ENCODE measurements at regions not wholly inside any gene's neighbourhood (a gene's known extent, or its start where the extent isn't known, plus 50 kb on each side); places are given as distances from the start of the nearest gene placed in this dataset.

- DNase-seq: no peak
Observed at GRCh38 chrX:9318213-9318612, 146.6 kb upstream of the TBL1X start.

- no peak for DNase-seq
Observed at GRCh38 chrX:9318766-9319165, 146.1 kb upstream of the TBL1X start.

GRCh38 chrX:9320940-9321339 lies 143.9 kb upstream of the TBL1X start:
- DNase-seq: no peak

DNA sequence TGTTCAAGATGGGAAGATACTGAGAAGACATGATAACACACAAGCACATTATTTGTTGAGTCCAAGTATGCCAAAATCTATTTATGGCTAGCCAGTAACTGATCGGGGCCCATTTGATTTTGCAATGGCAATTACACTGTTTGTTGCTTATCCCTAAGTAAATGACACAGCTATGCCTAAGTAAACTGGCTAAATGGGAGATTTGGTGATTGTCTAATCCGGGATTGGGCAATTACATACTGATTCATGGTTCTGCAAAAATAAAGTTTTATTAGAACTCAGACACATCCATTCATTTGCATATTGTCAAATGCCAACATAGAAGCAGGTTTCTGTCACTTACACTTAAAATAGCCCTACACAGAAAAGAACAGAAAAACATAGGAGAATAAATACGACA lies 140.2 kb upstream of the TBL1X start:
- DNase-seq: no peak

GRCh38 chrX:9326369-9326768 lies 138.5 kb upstream of the TBL1X start:
- no peak for DNase-seq

DNA sequence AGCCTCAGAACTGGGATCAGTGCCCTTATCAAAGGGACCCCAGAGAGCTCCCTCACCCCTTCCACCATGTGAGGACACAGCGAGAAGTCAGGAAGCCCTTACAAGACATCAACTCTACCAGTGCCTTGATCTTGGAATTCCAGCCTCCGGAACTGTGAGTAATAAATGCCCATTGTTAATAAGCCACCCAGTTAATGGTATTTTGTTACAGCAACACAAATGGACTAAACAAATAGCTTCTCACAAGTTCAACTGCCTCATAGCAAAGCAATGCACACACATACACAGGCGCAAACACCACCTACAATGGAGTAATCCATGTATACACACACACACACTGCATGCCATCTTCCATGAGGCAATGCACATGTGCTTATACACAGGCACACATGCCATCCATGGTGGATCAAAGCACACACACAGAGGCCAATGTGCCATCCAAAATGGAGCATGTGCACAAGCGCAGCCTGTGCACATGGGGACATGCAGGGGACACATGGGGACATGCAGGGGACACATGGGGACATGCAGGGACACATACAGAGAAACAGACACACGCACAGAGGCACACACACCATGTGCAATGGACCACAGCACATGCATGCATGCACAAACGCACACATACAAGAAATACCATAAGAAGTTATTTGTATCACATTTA lies 137.6 kb upstream of the TBL1X start:
- no peak for DNase-seq

- no peak for DNase-seq
Observed at GRCh38 chrX:9327747-9328145, 137.1 kb upstream of the TBL1X start.

DNA sequence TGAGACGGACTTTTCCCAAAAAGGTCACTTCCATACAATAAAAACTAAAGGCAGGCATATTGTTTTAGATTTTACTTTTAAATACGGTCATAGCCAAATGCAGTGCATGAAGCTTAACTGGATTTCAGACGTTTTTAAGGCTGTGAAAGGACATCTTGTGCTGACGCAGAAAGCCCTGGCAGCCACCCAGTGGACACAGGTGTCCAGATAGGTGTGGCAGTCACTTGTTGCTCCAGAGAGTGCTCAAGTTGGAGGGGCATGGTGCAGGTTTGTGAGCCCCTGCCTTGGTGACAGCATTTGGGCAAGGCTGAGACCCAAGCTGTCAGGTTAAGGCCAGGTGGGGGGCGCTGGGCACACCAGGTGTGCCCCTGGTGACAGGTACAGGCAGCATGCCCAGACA lies 135.8 kb upstream of the TBL1X start:
- DNase-seq: no peak

DNA sequence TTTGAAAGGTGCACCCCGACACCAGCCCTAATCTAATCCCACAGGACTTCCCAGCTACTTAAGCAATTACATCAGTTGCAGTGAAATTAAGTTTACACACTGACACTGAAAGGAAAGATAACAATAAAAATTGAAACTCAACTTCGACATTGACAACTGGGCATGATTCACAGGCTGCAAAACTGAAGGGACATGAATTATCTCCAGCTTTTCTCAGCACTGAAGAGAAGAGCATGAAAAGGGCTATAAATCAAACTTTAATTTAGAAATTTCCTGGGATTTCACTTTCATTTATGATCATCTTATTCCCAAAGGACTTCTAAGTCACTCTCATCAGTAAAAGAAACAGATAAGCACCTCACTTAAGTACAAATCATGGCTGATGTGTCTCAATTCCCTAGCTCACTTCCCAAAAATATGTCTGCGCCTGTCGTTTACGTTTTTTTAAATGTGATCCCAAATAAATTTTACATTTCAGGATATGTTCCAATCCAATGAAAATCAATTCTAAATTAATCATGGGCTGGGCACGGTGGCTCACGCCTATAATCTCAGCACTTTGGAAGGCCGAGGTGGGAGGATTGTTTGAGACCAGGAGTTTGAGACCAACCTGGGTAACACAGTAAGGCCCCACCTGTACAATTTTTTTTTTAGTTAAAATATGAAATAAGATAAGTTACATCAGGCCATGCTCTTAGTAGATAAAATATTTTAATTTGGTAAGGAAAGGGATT lies 134.4 kb upstream of the TBL1X start:
- DNase-seq: no peak

GRCh38 chrX:9333873-9334560 lies 130.8 kb upstream of the TBL1X start:
- no peak for DNase-seq

GRCh38 chrX:9335251-9335650 lies 129.6 kb upstream of the TBL1X start:
- no peak for DNase-seq

DNA sequence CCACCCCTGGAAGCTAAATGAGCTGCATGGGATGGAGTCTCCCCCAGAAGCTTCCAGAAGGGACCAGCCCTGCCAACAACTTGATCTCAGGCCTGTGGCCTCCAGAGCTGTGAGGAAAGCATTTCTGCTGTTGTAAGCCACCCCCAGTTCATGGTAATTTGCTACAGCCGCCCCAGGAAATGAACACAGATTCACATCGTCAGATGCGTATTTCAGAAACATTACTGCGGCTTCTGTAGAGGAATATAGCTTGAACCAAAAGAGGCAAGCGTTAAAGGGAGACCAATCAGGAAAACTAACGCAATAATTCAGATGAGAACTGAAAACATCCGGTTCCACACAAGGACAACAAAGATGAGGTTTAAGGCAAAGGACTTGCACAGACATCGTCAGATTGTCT lies 128.4 kb upstream of the TBL1X start:
- DNase-seq: no peak

DNA sequence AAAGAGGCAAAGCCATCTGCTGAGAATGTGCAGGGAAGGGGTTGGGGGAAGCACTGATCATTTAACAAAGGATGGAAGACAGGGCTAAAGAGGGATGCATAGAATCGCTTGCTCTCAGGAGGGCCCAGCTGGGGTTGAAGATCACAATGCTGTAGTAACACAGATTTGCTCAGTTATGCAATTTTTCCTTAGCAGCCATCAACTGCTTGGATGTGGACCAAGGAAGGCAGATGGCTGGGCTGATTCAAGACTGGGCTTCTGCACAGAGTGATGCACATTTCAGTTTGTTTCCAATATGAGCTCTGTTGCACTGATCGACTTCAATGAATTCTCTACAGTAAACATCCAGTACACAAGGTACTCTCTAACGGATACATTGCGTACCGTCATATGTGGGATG lies 127.8 kb upstream of the TBL1X start:
- DNase-seq: no peak

GRCh38 chrX:9338986-9339385 lies 125.9 kb upstream of the TBL1X start:
- DNase-seq: no peak

- peak; percentile 40 for DNase-seq
Observed at GRCh38 chrX:9339603-9340491, 125.0 kb upstream of the TBL1X start.

DNA sequence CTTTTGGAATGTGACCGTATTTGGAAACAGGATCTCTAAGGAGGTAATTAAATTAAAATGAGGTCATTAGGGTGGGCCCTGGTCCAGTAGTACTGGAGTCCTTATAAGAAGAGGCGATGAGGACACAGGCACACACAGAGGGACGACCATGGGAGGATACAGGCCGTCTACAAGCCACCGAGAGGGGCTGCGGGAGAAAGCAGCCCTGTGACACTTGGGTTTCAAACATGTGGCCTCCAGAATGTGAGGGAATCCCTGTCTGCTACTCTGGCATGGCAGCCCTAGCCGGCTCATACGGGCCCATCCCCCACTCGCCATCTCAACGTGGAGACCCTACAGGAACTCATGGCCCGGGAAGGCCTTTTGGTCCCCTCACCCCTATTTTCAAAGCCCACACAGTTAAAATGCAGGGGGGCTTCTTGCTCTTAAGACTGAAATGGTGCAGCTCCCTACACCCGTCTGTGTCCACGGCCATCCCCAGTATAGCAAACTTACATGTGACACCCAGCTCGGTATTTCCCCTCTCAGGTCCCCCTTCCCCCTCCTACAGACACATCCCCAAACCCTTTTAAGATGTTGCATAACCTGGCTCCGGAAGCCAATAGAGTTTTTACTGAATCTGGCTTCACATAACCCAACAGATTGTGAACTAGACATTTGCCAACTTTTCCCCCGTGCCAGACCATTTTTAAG lies 124.1 kb upstream of the TBL1X start:
- peak; percentile 41 for DNase-seq

- peak; percentile 47 for DNase-seq
Observed at GRCh38 chrX:9341291-9342201, 123.3 kb upstream of the TBL1X start.

GRCh38 chrX:9342561-9343051 lies 122.3 kb upstream of the TBL1X start:
- DNase-seq: peak; percentile 53

- no peak for DNase-seq
Observed at GRCh38 chrX:9343971-9344370, 120.9 kb upstream of the TBL1X start.

GRCh38 chrX:9345957-9346356 lies 118.9 kb upstream of the TBL1X start:
- no peak for DNase-seq

Data from activated T-cell treated with anti-CD3 and anti-CD28 coated beads, Interleukin-2, amount 50 U/mL, for 1 hour (primary cell).